HEK293 (cell line): ENCODE measurements at regions not wholly inside any gene's neighbourhood (a gene's known extent, or its start where the extent isn't known, plus 50 kb on each side); places are given as distances from the start of the nearest gene placed in this dataset.

ENCODE experiments used
- CTCF ChIA-PET: fragments of 350-600 bp; formaldehyde crosslinking; extraction: SDS; loops from one replicate; lab custom pipeline; 2021; ENCODE audit warnings: antibody characterized with exemption; lab: Yijun Ruan, JAX
- POLR2A ChIA-PET: fragments of 300-600 bp; formaldehyde crosslinking; extraction: SDS; loops from one replicate; lab custom pipeline; 2020; ENCODE audit warnings: antibody characterized with exemption, inconsistent platforms; lab: Yijun Ruan, JAX
- H3K27ac ChIP-seq: fragments of 200-500 bp; sonication (Bioruptor generic); 2 replicates; pipeline ENCODE4 v1.5.1; 2014; ENCODE audit warnings: low read depth, low read length, control low read depth, inconsistent platforms; ENCODE audit errors: extremely low read depth
- H3K36me3 ChIP-seq, 2 experiments: fragments of 200-500 bp in 1 of 2; sonication (Bioruptor generic) in 1 of 2; 1 replicate in 1 of 2; 2 replicates in 1 of 2; pipeline ENCODE4 v1.5.1; 2014 to 2017; ENCODE audit warnings: inconsistent platforms in 2 of 2, low read length in 2 of 2; ENCODE audit not compliant: control insufficient read depth in 2 of 2, insufficient read depth in 1 of 2
- H3K4me1 ChIP-seq: fragments of 200-500 bp; sonication (Bioruptor generic); 2 replicates; pipeline ENCODE4 v1.5.1; 2014; ENCODE audit warnings: mild to moderate bottlenecking, low read length, inconsistent platforms; ENCODE audit not compliant: control insufficient read depth, insufficient read depth
- H3K4me3 ChIP-seq: 2 replicates; pipeline ENCODE4 v1.5.1; 2011; ENCODE audit warnings: low read depth, mild to moderate bottlenecking, control low read depth, low read length, moderate library complexity
- H3K9me3 ChIP-seq: fragments of 200-500 bp; sonication (Bioruptor generic); 2 replicates; pipeline ENCODE4 v1.5.1; 2014; ENCODE audit warnings: low read depth, low read length, inconsistent platforms; ENCODE audit not compliant: control insufficient read depth, insufficient read depth
- HOXA7 ChIP-seq: sonication (generic); formaldehyde crosslinking; IDR thresholded peaks from 2 replicates; pipeline ENCODE4 v1.8.1; 2022; ENCODE audit warnings: missing genetic modification reagents, borderline replicate concordance
- HOXD13 ChIP-seq: sonication (generic); formaldehyde crosslinking; IDR thresholded peaks from 2 replicates; pipeline ENCODE4 v1.8.0; 2022; ENCODE audit warnings: missing genetic modification reagents, borderline replicate concordance
- MYNN ChIP-seq: fragments of 450-650 bp; formaldehyde crosslinking; IDR thresholded peaks from 2 replicates; pipeline ENCODE4 v1.5.1; 2016; ENCODE audit warnings: missing biosample characterization, missing genetic modification characterization, borderline replicate concordance
- OSR2 ChIP-seq: fragments of 450-650 bp; formaldehyde crosslinking; IDR thresholded peaks from 2 replicates; pipeline ENCODE4 v1.5.1; 2016; ENCODE audit warnings: missing biosample characterization, missing genetic modification characterization
- OVOL3 ChIP-seq: fragments of 450-650 bp; formaldehyde crosslinking; IDR thresholded peaks from 2 replicates; pipeline ENCODE4 v1.5.1; 2016; ENCODE audit warnings: missing biosample characterization, missing genetic modification characterization
- ZBTB7A ChIP-seq: fragments of 450-650 bp; formaldehyde crosslinking; IDR thresholded peaks from 2 replicates; pipeline ENCODE4 v1.5.1; 2016; ENCODE audit warnings: low read depth, missing biosample characterization, missing genetic modification characterization
- ZBTB8A ChIP-seq: fragments of 450-650 bp; formaldehyde crosslinking; IDR thresholded peaks from 2 replicates; pipeline ENCODE4 v1.5.1; 2016; ENCODE audit warnings: missing biosample characterization, missing genetic modification characterization
- ZFHX2 ChIP-seq: fragments of 450-650 bp; formaldehyde crosslinking; conservative IDR thresholded peaks from 2 replicates; pipeline ENCODE4 v1.5.1; 2016; ENCODE audit warnings: missing biosample characterization, missing genetic modification characterization
- ZFP37 ChIP-seq: fragments of 450-650 bp; formaldehyde crosslinking; IDR thresholded peaks from 2 replicates; pipeline ENCODE4 v1.5.1; 2016; ENCODE audit warnings: missing biosample characterization, missing genetic modification characterization
- ZNF112 ChIP-seq: fragments of 450-650 bp; formaldehyde crosslinking; IDR thresholded peaks from 2 replicates; pipeline ENCODE4 v1.5.0; 2017; ENCODE audit warnings: missing biosample characterization, missing genetic modification characterization
- ZNF155 ChIP-seq: fragments of 450-650 bp; formaldehyde crosslinking; IDR thresholded peaks from 2 replicates; pipeline ENCODE4 v1.5.1; 2016; ENCODE audit warnings: missing biosample characterization, missing genetic modification characterization
- ZNF169 ChIP-seq: fragments of 450-650 bp; formaldehyde crosslinking; IDR thresholded peaks from 2 replicates; pipeline ENCODE4 v1.5.1; 2016; ENCODE audit warnings: missing biosample characterization, missing genetic modification characterization
- ZNF274 ChIP-seq, 2 experiments: fragments of 200-500 bp in 1 of 2; fragments of 450-650 bp in 1 of 2; sonication (Bioruptor generic) in 1 of 2; formaldehyde crosslinking in 1 of 2; IDR thresholded peaks; 2 replicates each; pipeline versions ENCODE4 v1.5.1 to v1.6.1; 2014 to 2016; ENCODE audit warnings: borderline replicate concordance in 1 of 2, inconsistent platforms in 1 of 2, low read length in 1 of 2, missing biosample characterization in 1 of 2, missing genetic modification characterization in 1 of 2
- ZNF280D ChIP-seq: fragments of 450-650 bp; formaldehyde crosslinking; IDR thresholded peaks from 2 replicates; pipeline ENCODE4 v1.5.1; 2016; ENCODE audit warnings: missing biosample characterization, missing genetic modification characterization
- ZNF404 ChIP-seq: fragments of 450-650 bp; formaldehyde crosslinking; IDR thresholded peaks from 2 replicates; pipeline ENCODE4 v1.5.1; 2017; ENCODE audit warnings: missing biosample characterization, missing genetic modification characterization
- ZNF416 ChIP-seq: fragments of 450-650 bp; formaldehyde crosslinking; IDR thresholded peaks from 2 replicates; pipeline ENCODE4 v1.5.1; 2016; ENCODE audit warnings: missing biosample characterization, missing genetic modification characterization
- ZNF544 ChIP-seq: fragments of 450-650 bp; formaldehyde crosslinking; IDR thresholded peaks from 2 replicates; pipeline ENCODE4 v1.5.0; 2017; ENCODE audit warnings: missing biosample characterization, missing genetic modification characterization
- ZNF558 ChIP-seq: fragments of 450-650 bp; formaldehyde crosslinking; IDR thresholded peaks from 2 replicates; pipeline ENCODE4 v1.5.1; 2016; ENCODE audit warnings: missing biosample characterization, missing genetic modification characterization
- ZNF561 ChIP-seq: fragments of 450-650 bp; IDR thresholded peaks from 2 replicates; pipeline ENCODE4 v1.5.1; 2018; ENCODE audit warnings: missing biosample characterization, missing genetic modification characterization, borderline replicate concordance
- ZNF654 ChIP-seq: fragments of 450-650 bp; formaldehyde crosslinking; IDR thresholded peaks from 2 replicates; pipeline ENCODE4 v1.5.1; 2016; ENCODE audit warnings: low read depth, missing biosample characterization, missing genetic modification characterization
- ZNF664 ChIP-seq: fragments of 450-650 bp; formaldehyde crosslinking; IDR thresholded peaks from 2 replicates; pipeline ENCODE4 v1.5.1; 2016; ENCODE audit warnings: missing biosample characterization, missing genetic modification characterization
- ZNF843 ChIP-seq: fragments of 450-650 bp; formaldehyde crosslinking; IDR thresholded peaks from 2 replicates; pipeline ENCODE4 v1.5.1; 2016; ENCODE audit warnings: missing biosample characterization, missing genetic modification characterization
- TF ChIP-seq, protein P1 (sequence below): fragments of 450-650 bp; IDR thresholded peaks from 2 replicates; pipeline ENCODE4 v1.5.1; 2018; ENCODE audit warnings: missing biosample characterization, missing genetic modification characterization
- TF ChIP-seq, protein P2 (sequence below): fragments of 450-650 bp; formaldehyde crosslinking; IDR thresholded peaks from 2 replicates; pipeline ENCODE4 v1.5.1; 2016; ENCODE audit warnings: missing biosample characterization, missing genetic modification characterization
- TF ChIP-seq, protein P3 (sequence below): sonication (generic); formaldehyde crosslinking; IDR thresholded peaks from 2 replicates; pipeline ENCODE4 v1.8.1; 2022; ENCODE audit warnings: mild to moderate bottlenecking, moderate library complexity, missing genetic modification reagents

- ChIA-PET POLR2A (no interaction called here), CTCF (no interaction called here)
- Histone ChIP-seq H3K4me3 (no peak overlapping the region), H3K36me3 (no peaks in the 10 kb centered on the region), H3K9me3 (no peaks in the 10 kb centered on the region), H3K4me1 (no peaks in the 10 kb centered on the region), H3K27ac (no peak overlapping the region)
- no peak for TF ChIP-seq ZNF404
Measured at GRCh38 chr1:82273816-82274215, 473.1 kb downstream of the ADGRL2 start.

- POLR2A ChIA-PET = no interaction called here
- H3K27ac ChIP-seq = no peak overlapping the region
- no peak overlapping the region for H3K4me3 ChIP-seq
- CTCF ChIA-PET = no interaction called here
- H3K36me3 ChIP-seq = no peaks in the 10 kb centered on the region
- no peaks in the 10 kb centered on the region for H3K4me1 ChIP-seq
- no peaks in the 10 kb centered on the region for H3K9me3 ChIP-seq
- TF ChIP-seq OSR2 (tag by site-specific recombination) (no peak), ZBTB7A (tag by site-specific recombination) (no peak), ZFP37 (no peak), ZFHX2 (no peak), ZNF155 (tag by site-specific recombination) (no peak), ZNF558 (tag by site-specific recombination) (no peak), ZNF843 (tag by site-specific recombination) (no peak), ZNF112 (tag by site-specific recombination) (no peak), ZNF274 (IDR thresholded peaks at IDR 0.05; ENCODE audit: low read length) (no peak), ZNF274 (tag by site-specific recombination; IDR thresholded peaks at IDR 0.05; ENCODE audit: borderline replicate concordance) (no peak), HOXD13 (no peak), ZNF561 (tag by site-specific recombination) (no peak), ZNF404 (no peak), ZNF169 (tag by site-specific recombination) (no peak), ZBTB8A (no peak)
- TF ChIP-seq, protein P1, sequence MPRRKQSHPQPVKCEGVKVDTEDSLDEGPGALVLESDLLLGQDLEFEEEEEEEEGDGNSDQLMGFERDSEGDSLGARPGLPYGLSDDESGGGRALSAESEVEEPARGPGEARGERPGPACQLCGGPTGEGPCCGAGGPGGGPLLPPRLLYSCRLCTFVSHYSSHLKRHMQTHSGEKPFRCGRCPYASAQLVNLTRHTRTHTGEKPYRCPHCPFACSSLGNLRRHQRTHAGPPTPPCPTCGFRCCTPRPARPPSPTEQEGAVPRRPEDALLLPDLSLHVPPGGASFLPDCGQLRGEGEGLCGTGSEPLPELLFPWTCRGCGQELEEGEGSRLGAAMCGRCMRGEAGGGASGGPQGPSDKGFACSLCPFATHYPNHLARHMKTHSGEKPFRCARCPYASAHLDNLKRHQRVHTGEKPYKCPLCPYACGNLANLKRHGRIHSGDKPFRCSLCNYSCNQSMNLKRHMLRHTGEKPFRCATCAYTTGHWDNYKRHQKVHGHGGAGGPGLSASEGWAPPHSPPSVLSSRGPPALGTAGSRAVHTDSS = no peak
Measured at GRCh38 chr1:82269431-82269830, 468.7 kb downstream of the ADGRL2 start.

DNA sequence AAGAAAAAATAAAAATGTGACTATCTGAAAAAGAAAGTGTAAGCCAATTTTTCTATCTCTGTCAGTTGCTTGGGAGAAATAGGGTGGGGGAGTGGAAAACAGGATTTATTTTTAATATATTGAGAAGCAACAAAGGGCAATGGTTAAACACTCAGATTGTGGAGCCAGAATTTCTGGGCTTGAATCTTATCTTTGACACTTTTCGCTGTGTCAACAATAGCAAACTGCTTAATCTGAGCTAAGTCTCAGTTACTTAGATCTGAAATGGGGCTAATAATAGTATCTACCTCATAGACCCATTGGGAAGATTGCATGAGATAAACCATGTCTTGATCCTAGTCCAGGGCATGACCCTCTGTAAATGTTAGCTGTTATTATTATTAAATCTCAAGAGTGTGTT lies 468.1 kb downstream of the ADGRL2 start:
- CTCF ChIA-PET = no interaction called here
- TF ChIP-seq HOXD13 (no peak), ZNF664 (tag by site-specific recombination) (no peak), HOXA7 (CRISPR knock-in tag) (no peak)
- H3K4me3 ChIP-seq = no peak overlapping the region
- no peaks in the 10 kb centered on the region for H3K36me3 ChIP-seq
- no peaks in the 10 kb centered on the region for H3K9me3 ChIP-seq
- POLR2A ChIA-PET = no interaction called here
- H3K27ac ChIP-seq = no peak overlapping the region
- no peaks in the 10 kb centered on the region for H3K4me1 ChIP-seq

DNA sequence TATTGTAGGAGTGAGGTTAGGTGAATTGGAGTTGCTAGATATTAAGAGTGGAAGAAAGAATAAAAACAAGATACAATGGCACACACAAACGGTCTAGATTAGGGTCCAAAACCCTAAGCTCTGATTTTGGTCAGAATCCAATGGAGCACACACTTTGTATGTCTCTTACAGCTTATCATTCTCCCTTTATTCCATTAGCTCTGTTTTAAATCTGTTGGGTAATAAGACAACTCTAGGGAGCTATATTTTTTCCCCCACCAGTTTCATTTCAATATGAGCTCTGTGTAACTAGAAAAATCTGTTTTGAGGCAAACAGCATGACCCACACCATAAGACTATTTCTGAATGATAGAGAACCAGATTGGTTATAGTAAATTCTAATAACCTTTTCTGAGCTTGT lies 465.6 kb downstream of the ADGRL2 start:
- ChIA-PET CTCF (no interaction called here), POLR2A (no interaction called here)
- no peaks in the 10 kb centered on the region for H3K4me1 ChIP-seq
- no peak overlapping the region for H3K4me3 ChIP-seq
- no peaks in the 10 kb centered on the region for H3K36me3 ChIP-seq
- no peaks in the 10 kb centered on the region for H3K9me3 ChIP-seq
- H3K27ac ChIP-seq = no peak overlapping the region
- no peak for TF ChIP-seq ZNF654 (tag by site-specific recombination)
- TF ChIP-seq, protein P2, sequence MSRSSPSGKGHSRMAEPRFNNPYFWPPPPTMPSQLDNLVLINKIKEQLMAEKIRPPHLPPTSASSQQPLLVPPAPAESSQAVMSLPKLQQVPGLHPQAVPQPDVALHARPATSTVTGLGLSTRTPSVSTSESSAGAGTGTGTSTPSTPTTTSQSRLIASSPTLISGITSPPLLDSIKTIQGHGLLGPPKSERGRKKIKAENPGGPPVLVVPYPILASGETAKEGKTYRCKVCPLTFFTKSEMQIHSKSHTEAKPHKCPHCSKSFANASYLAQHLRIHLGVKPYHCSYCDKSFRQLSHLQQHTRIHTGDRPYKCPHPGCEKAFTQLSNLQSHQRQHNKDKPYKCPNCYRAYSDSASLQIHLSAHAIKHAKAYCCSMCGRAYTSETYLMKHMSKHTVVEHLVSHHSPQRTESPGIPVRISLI (tag by site-specific recombination) = no peak
- TF ChIP-seq ZNF544 = no peak
- TF ChIP-seq ZNF169 (tag by site-specific recombination) = no peak
- no peak for TF ChIP-seq ZBTB8A
- TF ChIP-seq MYNN (tag by site-specific recombination) = no peak
- TF ChIP-seq, protein P3, sequence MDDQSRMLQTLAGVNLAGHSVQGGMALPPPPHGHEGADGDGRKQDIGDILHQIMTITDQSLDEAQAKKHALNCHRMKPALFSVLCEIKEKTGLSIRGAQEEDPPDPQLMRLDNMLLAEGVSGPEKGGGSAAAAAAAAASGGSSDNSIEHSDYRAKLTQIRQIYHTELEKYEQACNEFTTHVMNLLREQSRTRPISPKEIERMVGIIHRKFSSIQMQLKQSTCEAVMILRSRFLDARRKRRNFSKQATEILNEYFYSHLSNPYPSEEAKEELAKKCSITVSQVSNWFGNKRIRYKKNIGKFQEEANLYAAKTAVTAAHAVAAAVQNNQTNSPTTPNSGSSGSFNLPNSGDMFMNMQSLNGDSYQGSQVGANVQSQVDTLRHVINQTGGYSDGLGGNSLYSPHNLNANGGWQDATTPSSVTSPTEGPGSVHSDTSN (CRISPR knock-in tag) = no peak
- no peak for TF ChIP-seq ZNF280D (tag by site-specific recombination)
- TF ChIP-seq ZNF416 (tag by site-specific recombination) = no peak
- no peak for TF ChIP-seq OVOL3 (tag by site-specific recombination)
